Endothelial cell of umbilical vein (primary cell): ENCODE measurements at regions not wholly inside any gene's neighbourhood (a gene's known extent, or its start where the extent isn't known, plus 50 kb on each side); places are given as distances from the start of the nearest gene placed in this dataset.

Experiments used
- BruUV-seq: library from RNA; stranded (reverse); fragments of 400-500 nt; replicated peaks from 2 replicates; lab custom pipeline; 2021; lab: Mats Ljungman, UMichigan
- CTCF ChIA-PET: fragments of 300-600, 350-600 bp; sonication (Branson Sonifier 250); formaldehyde crosslinking; loops from one replicate; lab custom pipeline; 2021; ENCODE audit warnings: antibody characterized with exemption, inconsistent platforms; lab: Charles Lee
- POLR2A ChIA-PET: fragments of 300-600, 350-600 bp; sonication (Branson Sonifier 250); formaldehyde crosslinking; loops from one replicate; lab custom pipeline; 2021; ENCODE audit warnings: antibody characterized with exemption, inconsistent platforms; lab: Charles Lee
- DNase-seq: peaks from one replicate; pipeline ENCODE4 v3.0.0-alpha.2; 2011; ENCODE audit warnings: low read depth, low spot score
- FAIRE-seq: peaks from 2 replicates; lab custom pipeline; 2011; peaks lifted over from hg19 to GRCh38; lab: Jason Lieb, UNC
- H2AFZ ChIP-seq: 2 replicates; pipeline ENCODE4 v1.6.0; 2012; ENCODE audit warnings: low read depth, low read length, control low read depth, inconsistent platforms
- H3K27ac ChIP-seq: 2 replicates; pipeline ENCODE4 v1.5.1; 2011; ENCODE audit warnings: low read depth, mild to moderate bottlenecking, control low read depth, low read length, moderate library complexity; ENCODE audit not compliant: insufficient read depth
- H3K27me3 ChIP-seq, 2 experiments: 2 replicates each; pipeline versions ENCODE4 v1.6.0 to v1.6.1; 2011; ENCODE audit warnings: low read length in 2 of 2, mixed read lengths in 1 of 2; ENCODE audit not compliant: control insufficient read depth in 2 of 2, insufficient read depth in 2 of 2
- H3K36me3 ChIP-seq, 2 experiments: 2 replicates in 1 of 2; 3 replicates in 1 of 2; pipeline ENCODE4 v1.5.1; 2011; ENCODE audit warnings: low read length in 2 of 2, mild to moderate bottlenecking in 1 of 2, moderate library complexity in 1 of 2; ENCODE audit not compliant: control insufficient read depth in 2 of 2, insufficient read depth in 2 of 2; ENCODE audit errors: extremely low read depth in 1 of 2
- H3K4me1 ChIP-seq: 3 replicates; pipeline ENCODE4 v1.5.1; 2011; ENCODE audit warnings: mild to moderate bottlenecking, low read length; ENCODE audit not compliant: control insufficient read depth, insufficient read depth; ENCODE audit errors: extremely low read depth
- H3K4me2 ChIP-seq: 2 replicates; pipeline ENCODE4 v1.6.1; 2011; ENCODE audit warnings: low read length, control low read depth, mixed read lengths; ENCODE audit not compliant: insufficient read depth
- H3K4me3 ChIP-seq, 3 experiments: fragments of 200-600 bp in 1 of 3; sonication (generic), shearing (Covaris generic) in 1 of 3; replicated peaks in 1 of 3; 2 replicates each; pipeline ENCODE4 v1.5.1; 2011 to 2016; ENCODE audit warnings: control low read depth in 3 of 3, low read length in 3 of 3, mild to moderate bottlenecking in 2 of 3, inconsistent platforms in 1 of 3, low read depth in 1 of 3, moderate library complexity in 1 of 3; ENCODE audit not compliant: insufficient read depth in 1 of 3
- H3K79me2 ChIP-seq: 2 replicates; pipeline ENCODE4 v1.6.0; 2012; ENCODE audit warnings: low read length, inconsistent platforms; ENCODE audit not compliant: control insufficient read depth, insufficient read depth
- H3K9ac ChIP-seq: replicated peaks from 2 replicates; pipeline ENCODE3; 2011; ENCODE audit warnings: low read length, control low read depth; ENCODE audit not compliant: insufficient read depth; ENCODE audit errors: extremely low read depth
- H3K9me1 ChIP-seq: replicated peaks from 3 replicates; pipeline ENCODE4 v1.6.0; 2011; ENCODE audit warnings: mild to moderate bottlenecking, low read length; ENCODE audit not compliant: control insufficient read depth, insufficient read depth; ENCODE audit errors: extremely low read depth
- H3K9me3 ChIP-seq: replicated peaks from 2 replicates; pipeline ENCODE4 v1.5.1; 2012; ENCODE audit warnings: low read length, inconsistent platforms; ENCODE audit not compliant: control insufficient read depth, insufficient read depth
- H4K20me1 ChIP-seq: replicated peaks from 2 replicates; pipeline ENCODE3; 2011; ENCODE audit warnings: mild to moderate bottlenecking, low read length; ENCODE audit not compliant: control insufficient read depth, insufficient read depth; ENCODE audit errors: extremely low read depth
- CTCF ChIP-seq, 2 donors: IDR thresholded peaks; 1 replicate in 1 of 2; 2 replicates in 1 of 2; pipeline ENCODE4 v1.5.1; 2011; ENCODE audit warnings: low read length in 2 of 2, mild to moderate bottlenecking in 2 of 2, moderate library complexity in 2 of 2, control low read depth in 1 of 2, inconsistent platforms in 1 of 2, low read depth in 1 of 2; ENCODE audit not compliant: insufficient read depth in 1 of 2; ENCODE audit errors: extremely low read depth in 1 of 2
- EZH2 ChIP-seq: IDR thresholded peaks from 2 replicates; pipeline ENCODE4 v1.6.1; 2012; ENCODE audit warnings: borderline replicate concordance, low read depth, mild to moderate bottlenecking, moderate library complexity, low read length, inconsistent platforms; ENCODE audit not compliant: severe bottlenecking
- FOS ChIP-seq: IDR thresholded peaks from 2 replicates; pipeline ENCODE4 v1.6.1; 2011; ENCODE audit warnings: mild to moderate bottlenecking, low read length, moderate library complexity, borderline replicate concordance; ENCODE audit not compliant: insufficient read depth
- GATA2 ChIP-seq: IDR thresholded peaks from 2 replicates; pipeline ENCODE4 v1.7.0; 2011; ENCODE audit warnings: low read depth, mild to moderate bottlenecking, moderate library complexity, mixed read lengths, low read length; ENCODE audit not compliant: insufficient read length, insufficient read depth
- JUN ChIP-seq: IDR thresholded peaks from 2 replicates; pipeline ENCODE4 v1.6.1; 2011; ENCODE audit warnings: borderline replicate concordance, low read depth; ENCODE audit not compliant: insufficient read length, insufficient read depth
- MAX ChIP-seq: IDR thresholded peaks from 2 replicates; pipeline ENCODE4 v1.6.1; 2011; ENCODE audit not compliant: insufficient read depth, insufficient read length
- MYC ChIP-seq: IDR thresholded peaks from one replicate; pipeline ENCODE4 v1.6.1; 2011; ENCODE audit warnings: mild to moderate bottlenecking, low read depth, low read length
- POLR2A ChIP-seq: IDR thresholded peaks from 2 replicates; pipeline ENCODE4 v1.6.1; 2012; ENCODE audit warnings: low read depth, mild to moderate bottlenecking, control low read depth, low read length
- POLR2AphosphoS5 ChIP-seq: IDR thresholded peaks from 2 replicates; pipeline ENCODE4 v1.6.1; 2012; ENCODE audit warnings: low read depth, mild to moderate bottlenecking, control low read depth, low read length, moderate library complexity; ENCODE audit not compliant: insufficient read depth
- dilution Hi-C: fragments of 300-500 bp; cut with MboI; formaldehyde crosslinking; loops from one replicate; pipeline ENCODE4 v1.15.0; 2019; ENCODE audit warnings: low sequenced_read_pairs; ENCODE audit not compliant: extremely low pct_ligation_motif_present
- intact Hi-C: fragments of 100-400 bp; cut with micrococcal nuclease; formaldehyde crosslinking; loops from one replicate; pipeline ENCODE4 v1.10.0; 2022

- ChIA-PET POLR2A (no interaction called here), CTCF (no interaction called here)
- no peak for FAIRE-seq
- intact Hi-C loops: no loop called here
- H3K9me1 ChIP-seq: no peaks in the 10 kb centered on the region
- no peaks in the 10 kb centered on the region for H3K36me3 ChIP-seq
- dilution Hi-C loops: no loop called here
- no peaks in the 10 kb centered on the region for H4K20me1 ChIP-seq
- H3K9me3 ChIP-seq: peaks cover 4% of the 10 kb centered on the region
- TF ChIP-seq POLR2A (no peak), POLR2AphosphoS5 (no peak), MAX (no peak), EZH2 (no peak), FOS (no peak), JUN (no peak), GATA2 (no peak), MYC (no peak), CTCF (IDR thresholded peaks at IDR 0.05; ENCODE audit: extremely low read depth in 1 of 2, insufficient read depth in 1 of 2, low read depth in 1 of 2, low read length in 2 of 2) (no peak)
- no peak overlapping the region for H2AFZ ChIP-seq
- no peak overlapping the region for H3K9ac ChIP-seq
- H3K4me2 ChIP-seq: no peak overlapping the region
- DNase-seq: no peak
- H3K27ac ChIP-seq: no peak overlapping the region
- H3K4me1 ChIP-seq: no peaks in the 10 kb centered on the region
- no peaks in the 10 kb centered on the region for H3K79me2 ChIP-seq
- no peaks in the 10 kb centered on the region for H3K27me3 ChIP-seq
- no peak overlapping the region for H3K4me3 ChIP-seq
- no TSS peak for BruUV-seq
Observed at GRCh38 chr10:85318809-85319807, 990.7 kb downstream of the CCSER2 start.
